IPS-15b (cell line): ENCODE measurements at regions not wholly inside any gene's neighbourhood (a gene's known extent, or its start where the extent isn't known, plus 50 kb on each side); places are given as distances from the start of the nearest gene placed in this dataset.

Experiments used
- H3K27me3 ChIP-seq: one replicate; pipeline ENCODE4 v1.6.1; 2013; ENCODE audit warnings: low read length; ENCODE audit not compliant: control insufficient read depth, insufficient read depth
- H3K36me3 ChIP-seq: one replicate; pipeline ENCODE4 v1.6.1; 2013; ENCODE audit warnings: low read length; ENCODE audit not compliant: control insufficient read depth, insufficient read depth
- H3K4me1 ChIP-seq: one replicate; pipeline ENCODE4 v1.6.1; 2013; ENCODE audit warnings: mild to moderate bottlenecking, low read length; ENCODE audit not compliant: control insufficient read depth, insufficient read depth
- H3K4me3 ChIP-seq: one replicate; pipeline ENCODE4 v1.5.1; 2013; ENCODE audit warnings: low read depth, low read length
- H3K9ac ChIP-seq: one replicate; pipeline ENCODE4 v1.6.1; 2013; ENCODE audit warnings: low read depth, mild to moderate bottlenecking, low read length
- H3K9me3 ChIP-seq: one replicate; pipeline ENCODE4 v1.6.1; 2013; ENCODE audit warnings: mild to moderate bottlenecking, low read length; ENCODE audit not compliant: control insufficient read depth, insufficient read depth

DNA sequence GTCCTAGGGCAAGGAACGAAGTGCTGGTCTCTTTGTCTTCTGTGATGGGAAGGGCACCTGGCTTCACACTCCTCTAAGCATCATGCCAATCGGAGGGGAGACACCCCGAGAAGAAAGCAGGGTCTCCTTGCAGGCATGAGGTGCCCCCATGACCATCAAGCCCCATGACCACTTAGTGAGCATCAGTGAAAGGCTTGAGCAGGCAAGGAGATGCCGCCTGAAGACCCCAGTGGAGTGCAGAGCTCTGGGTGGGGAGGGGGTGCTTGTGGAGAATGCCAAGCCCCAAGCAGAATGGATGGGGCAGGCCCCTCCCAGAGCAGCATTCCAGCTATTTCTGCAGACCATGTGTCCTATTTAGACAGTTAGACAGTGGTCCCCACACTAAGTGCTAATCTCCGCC is 232.7 kb upstream of the TNRC6C start:
- no peaks in the 10 kb centered on the region for H3K4me1 ChIP-seq
- H3K4me3 ChIP-seq: no peak overlapping the region
- H3K27me3 ChIP-seq: peaks cover 2% of the 10 kb centered on the region
- H3K9me3 ChIP-seq: no peaks in the 10 kb centered on the region
- no peak overlapping the region for H3K9ac ChIP-seq
- no peaks in the 10 kb centered on the region for H3K36me3 ChIP-seq

DNA sequence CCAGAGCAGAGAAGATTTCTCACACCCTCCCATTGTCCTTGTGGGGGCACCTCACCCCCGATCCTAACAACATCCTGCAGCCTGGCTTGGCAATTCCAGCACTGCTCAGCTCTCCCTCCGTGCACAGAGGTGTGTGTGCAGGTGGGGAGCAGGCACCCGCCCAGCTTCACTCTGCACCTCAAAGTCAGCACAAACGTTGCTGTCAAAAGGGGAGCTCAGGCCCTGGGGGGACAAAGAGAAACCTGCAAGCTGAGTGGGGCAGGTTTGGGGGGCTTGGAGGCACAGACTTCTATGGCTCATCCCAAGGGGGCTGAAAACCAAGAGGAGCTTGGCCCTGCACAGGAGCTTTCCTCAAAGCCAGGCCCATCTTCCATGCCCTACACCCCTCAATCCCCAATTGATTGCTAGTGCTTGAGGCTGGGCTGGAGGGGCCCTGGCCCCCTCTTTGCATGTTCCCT is 231.9 kb upstream of the TNRC6C start:
- peaks cover 2% of the 10 kb centered on the region for H3K27me3 ChIP-seq
- no peaks in the 10 kb centered on the region for H3K9me3 ChIP-seq
- H3K36me3 ChIP-seq: no peaks in the 10 kb centered on the region
- no peak overlapping the region for H3K4me3 ChIP-seq
- no peaks in the 10 kb centered on the region for H3K4me1 ChIP-seq
- no peak overlapping the region for H3K9ac ChIP-seq

DNA sequence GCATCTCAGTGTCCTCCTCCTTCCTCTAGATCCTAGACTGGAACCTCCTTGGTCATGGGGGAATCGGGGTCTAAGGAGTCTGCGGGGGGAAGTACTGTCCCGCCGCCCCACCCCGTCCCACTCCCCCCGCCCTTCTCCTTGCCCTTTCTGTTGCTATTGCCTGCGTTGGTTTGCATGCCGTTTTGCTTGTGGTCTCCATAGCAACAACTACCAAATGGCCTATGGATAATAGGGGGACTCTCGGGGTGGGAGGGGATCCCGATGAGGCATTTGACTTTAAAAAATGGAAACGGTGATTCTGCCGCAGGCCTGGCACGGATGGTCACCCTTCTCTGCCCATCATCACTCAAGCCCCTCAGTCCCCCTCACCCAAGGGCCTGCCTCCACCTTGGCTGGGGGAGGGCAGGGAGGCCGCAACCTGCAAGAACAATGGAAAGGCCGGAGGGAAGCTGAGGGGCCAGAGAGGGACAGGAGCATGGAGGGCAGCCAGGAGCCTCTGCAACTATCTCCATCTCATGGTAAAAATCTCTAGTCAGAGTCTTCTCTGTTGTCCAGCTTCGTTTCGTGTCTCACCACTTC is 231.4 kb upstream of the TNRC6C start:
- no peaks in the 10 kb centered on the region for H3K9me3 ChIP-seq
- H3K36me3 ChIP-seq: no peaks in the 10 kb centered on the region
- H3K9ac ChIP-seq: no peak overlapping the region
- H3K4me3 ChIP-seq: no peak overlapping the region
- no peaks in the 10 kb centered on the region for H3K4me1 ChIP-seq
- H3K27me3 ChIP-seq: peaks cover 2% of the 10 kb centered on the region

DNA sequence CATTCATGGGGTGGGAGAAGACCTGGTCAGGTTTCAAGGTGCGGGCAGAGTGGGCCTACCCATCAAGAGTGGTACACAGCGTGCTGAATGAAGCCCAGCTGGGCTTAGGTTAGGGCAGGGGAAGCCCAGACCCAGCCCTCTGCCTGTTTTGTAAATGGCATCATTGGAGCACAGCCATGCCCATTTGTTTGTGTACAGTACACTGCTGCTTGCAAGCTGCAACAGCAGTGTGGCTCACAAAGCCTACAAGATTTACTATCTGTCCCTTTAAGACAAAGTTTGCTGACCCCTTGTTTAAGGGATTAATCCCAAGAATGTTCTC is 230.1 kb upstream of the TNRC6C start:
- peaks cover 2% of the 10 kb centered on the region for H3K27me3 ChIP-seq
- no peak overlapping the region for H3K9ac ChIP-seq
- no peak overlapping the region for H3K4me3 ChIP-seq
- no peaks in the 10 kb centered on the region for H3K4me1 ChIP-seq
- H3K36me3 ChIP-seq: no peaks in the 10 kb centered on the region
- H3K9me3 ChIP-seq: no peaks in the 10 kb centered on the region

DNA sequence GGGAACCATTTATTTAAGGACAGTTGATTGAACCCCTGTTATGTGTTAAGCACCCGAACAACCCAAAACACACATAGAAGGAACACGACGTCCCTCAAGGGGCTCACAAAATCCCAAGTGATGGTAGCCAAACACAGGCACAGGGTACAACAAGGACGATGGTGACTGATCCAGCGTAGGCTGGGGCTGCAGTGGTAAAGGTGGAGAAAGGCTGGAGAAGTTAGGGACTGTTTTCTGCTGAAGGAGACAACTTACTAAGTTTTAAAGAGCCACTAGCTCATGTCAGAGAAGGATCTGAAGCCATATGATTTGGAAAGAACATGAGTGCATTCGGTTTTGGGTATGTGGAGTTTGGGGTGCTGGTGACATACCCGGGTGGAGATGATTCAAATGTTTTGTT is 229.6 kb upstream of the TNRC6C start:
- no peaks in the 10 kb centered on the region for H3K4me1 ChIP-seq
- H3K9ac ChIP-seq: no peak overlapping the region

DNA sequence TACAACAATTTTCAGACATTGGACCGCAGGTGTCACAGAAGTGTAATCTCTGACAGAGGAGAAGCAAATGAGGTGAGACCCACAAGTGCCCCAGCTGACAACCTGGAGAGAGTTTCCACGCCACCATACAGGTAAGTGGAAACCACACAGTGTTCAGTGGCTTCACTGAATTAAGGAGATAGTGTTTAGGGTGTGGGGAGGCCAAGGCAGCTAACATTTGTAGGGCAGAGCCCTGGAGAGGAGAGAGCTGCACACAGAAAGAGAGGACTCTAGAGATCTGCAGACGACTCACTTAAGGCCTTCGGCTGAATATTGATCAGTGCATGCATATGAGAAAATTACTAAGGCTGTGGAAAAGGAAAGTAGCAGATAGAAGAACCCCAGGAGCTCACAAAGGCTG is 228.9 kb upstream of the TNRC6C start:
- H3K9me3 ChIP-seq: no peaks in the 10 kb centered on the region
- no peaks in the 10 kb centered on the region for H3K36me3 ChIP-seq
- H3K27me3 ChIP-seq: peaks cover 2% of the 10 kb centered on the region
- no peaks in the 10 kb centered on the region for H3K4me1 ChIP-seq
- no peak overlapping the region for H3K4me3 ChIP-seq
- H3K9ac ChIP-seq: no peak overlapping the region

More for the DNA sequence above, 229.6 kb upstream of the TNRC6C start:
- Histone ChIP-seq H3K36me3 (no peaks in the 10 kb centered on the region), H3K9me3 (no peaks in the 10 kb centered on the region), H3K27me3 (peaks cover 2% of the 10 kb centered on the region), H3K4me3 (no peak overlapping the region)

DNA sequence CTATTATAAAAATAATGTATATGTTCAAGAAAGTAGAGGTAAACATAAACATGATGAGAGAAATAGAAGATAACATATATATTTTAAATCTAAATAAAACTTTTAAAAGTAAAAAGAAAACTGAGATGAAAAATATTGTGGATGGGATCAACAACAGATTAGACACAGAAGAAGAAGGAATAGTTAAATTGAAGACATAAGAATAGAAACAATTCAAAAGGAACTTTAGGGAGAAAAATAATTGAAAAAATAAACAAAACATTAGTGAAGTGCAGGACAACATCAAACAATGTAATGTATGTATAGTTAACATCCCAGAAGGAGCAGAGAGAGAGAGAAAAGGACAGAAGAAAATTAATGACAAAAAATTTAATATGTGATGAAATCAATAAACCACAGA is 228.1 kb upstream of the TNRC6C start:
- Histone ChIP-seq H3K4me1 (peaks cover 5% of the 10 kb centered on the region), H3K9ac (no peak overlapping the region), H3K4me3 (no peak overlapping the region), H3K9me3 (no peaks in the 10 kb centered on the region), H3K36me3 (no peaks in the 10 kb centered on the region), H3K27me3 (peaks cover 6% of the 10 kb centered on the region)

DNA sequence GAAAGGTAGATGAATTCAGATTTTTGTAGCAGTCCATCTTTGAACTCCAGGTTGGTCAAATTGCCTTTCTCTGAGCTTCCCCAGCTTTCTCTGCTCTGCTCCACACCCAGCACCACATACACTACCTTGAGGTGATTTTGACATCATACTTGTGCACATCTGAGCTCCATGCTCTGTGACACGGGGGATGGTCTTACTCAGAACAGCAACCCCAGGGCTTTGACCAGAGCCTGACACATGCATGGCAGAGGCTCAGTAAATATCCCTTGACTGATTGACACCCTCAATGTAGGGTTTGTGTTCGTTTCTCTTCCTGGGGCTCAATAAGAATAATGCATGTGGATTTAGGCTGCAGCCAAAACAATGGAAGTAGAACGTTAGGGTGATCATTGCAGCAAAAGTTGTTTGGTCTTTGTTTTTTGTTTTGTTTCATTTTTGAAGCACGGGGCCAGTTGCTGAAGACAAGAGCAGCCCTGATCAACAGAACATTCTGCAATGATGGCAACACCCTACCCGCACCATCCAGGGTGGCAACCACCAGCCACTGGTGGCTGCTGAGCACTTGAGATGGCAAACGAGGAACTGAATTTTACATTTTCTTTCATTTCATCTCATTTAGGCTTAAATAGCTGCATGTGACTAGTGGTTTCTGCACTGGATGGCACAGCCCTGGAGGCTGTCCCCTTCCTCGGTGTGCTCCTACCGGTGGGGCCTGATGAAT is 224.8 kb upstream of the TNRC6C start:
- Histone ChIP-seq H3K27me3 (peaks cover 14% of the 10 kb centered on the region), H3K4me1 (peaks cover 5% of the 10 kb centered on the region), H3K4me3 (no peak overlapping the region), H3K9ac (no peak overlapping the region), H3K36me3 (no peaks in the 10 kb centered on the region), H3K9me3 (no peaks in the 10 kb centered on the region)

DNA sequence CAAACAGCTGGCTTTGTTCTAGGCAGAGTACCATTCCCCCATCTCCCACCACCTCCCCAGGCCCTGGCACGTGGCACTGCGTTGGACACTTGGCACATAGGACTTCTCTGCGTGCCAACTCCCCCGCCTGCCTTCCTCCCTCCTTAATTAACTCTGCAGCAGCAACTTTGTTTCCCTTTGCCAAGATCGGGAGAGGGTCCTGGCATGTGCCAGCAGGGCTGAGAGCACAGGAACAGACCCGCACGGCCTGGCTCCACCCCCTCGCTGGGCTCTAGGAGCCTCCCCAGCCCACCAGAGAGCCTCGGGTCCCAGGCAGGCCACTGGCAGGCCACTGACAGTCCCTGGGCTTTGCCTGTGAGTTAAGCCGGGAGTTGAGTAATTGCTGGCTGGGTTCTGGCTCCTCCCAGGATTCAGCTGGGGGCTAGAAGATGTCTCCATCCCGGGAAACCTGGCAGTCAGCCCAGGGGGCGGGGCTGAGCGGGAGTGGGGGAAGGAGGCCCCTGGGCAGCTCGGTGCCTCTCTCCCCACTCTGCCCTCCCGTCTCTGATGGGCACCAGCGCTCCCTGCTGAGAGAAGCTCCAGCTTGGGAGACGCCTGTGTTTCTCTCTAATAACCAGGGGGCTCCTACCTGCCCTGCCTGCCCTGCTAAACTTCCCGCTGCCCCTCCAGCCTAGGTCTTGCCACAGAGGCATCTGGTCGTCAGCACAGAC is 224.0 kb upstream of the TNRC6C start:
- no peak overlapping the region for H3K9ac ChIP-seq
- H3K27me3 ChIP-seq: peaks cover 20% of the 10 kb centered on the region
- no peak overlapping the region for H3K4me3 ChIP-seq
- H3K36me3 ChIP-seq: no peaks in the 10 kb centered on the region
- H3K9me3 ChIP-seq: no peaks in the 10 kb centered on the region
- H3K4me1 ChIP-seq: peaks cover 5% of the 10 kb centered on the region

DNA sequence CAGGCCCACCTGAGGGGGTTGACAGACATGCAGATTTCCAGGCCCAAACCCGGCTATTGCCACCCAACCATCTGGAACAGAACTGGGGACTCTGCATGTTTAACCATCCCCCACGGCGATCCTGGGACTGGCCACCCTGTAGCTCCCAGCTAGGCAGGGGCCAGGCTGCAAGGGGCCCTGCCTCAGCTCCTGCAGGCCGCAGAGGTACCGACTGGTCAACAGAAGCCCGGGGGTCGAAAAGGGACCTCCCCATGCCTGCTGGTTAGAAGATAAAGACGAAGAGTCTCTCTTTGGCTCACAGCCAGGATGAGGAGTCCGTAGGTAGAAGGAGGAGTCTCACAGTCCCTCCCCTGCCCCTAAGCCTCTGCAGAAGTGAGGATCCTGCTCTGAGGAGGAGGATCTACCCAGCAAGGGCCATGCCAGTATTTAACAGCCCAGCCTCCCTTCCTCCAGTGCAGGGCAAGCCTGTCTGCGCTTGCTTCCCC is 223.4 kb upstream of the TNRC6C start:
- Histone ChIP-seq H3K9me3 (no peaks in the 10 kb centered on the region), H3K36me3 (no peaks in the 10 kb centered on the region), H3K9ac (no peak overlapping the region), H3K27me3 (peaks cover 20% of the 10 kb centered on the region), H3K4me3 (no peak overlapping the region), H3K4me1 (peaks cover 5% of the 10 kb centered on the region)

DNA sequence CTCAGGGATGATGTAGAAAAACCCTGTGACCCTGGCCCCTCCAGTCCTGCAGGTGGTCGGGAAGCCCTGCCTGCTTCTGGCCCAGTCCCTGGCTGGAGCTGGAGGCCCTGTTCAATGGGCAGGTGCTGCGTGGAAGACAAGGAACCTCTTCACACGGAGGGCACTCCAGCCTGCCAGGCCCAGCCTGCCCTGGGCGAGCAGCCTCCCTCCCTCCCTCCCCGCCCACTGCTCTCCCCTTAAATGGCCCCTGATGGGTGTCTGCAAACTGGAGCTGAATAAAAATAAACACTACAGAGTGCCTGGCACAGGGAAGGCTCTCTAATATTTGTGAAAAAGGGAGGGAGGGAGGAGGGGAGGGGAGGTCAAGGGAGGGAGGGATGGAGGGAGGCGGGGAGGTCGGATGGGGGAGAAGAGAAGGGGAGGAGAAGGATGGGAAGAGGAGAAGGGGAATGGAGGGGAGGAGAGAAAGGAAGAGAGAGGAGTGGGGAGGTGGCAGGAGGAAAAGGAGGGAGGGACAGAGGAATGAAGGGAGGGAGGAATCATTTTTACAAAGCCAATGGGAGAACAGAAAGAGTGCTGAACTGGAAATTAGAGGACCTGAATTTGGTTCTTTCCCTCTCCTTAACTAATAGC is 222.8 kb upstream of the TNRC6C start:
- Histone ChIP-seq H3K4me1 (peaks cover 5% of the 10 kb centered on the region), H3K9me3 (no peaks in the 10 kb centered on the region), H3K9ac (no peak overlapping the region), H3K36me3 (no peaks in the 10 kb centered on the region), H3K4me3 (no peak overlapping the region), H3K27me3 (peaks cover 20% of the 10 kb centered on the region)
